Renal cortical epithelial cell (primary cell): ENCODE measurements at regions not wholly inside any gene's neighbourhood (a gene's known extent, or its start where the extent isn't known, plus 50 kb on each side); places are given as distances from the start of the nearest gene placed in this dataset.

Source experiments
- DNase-seq: peaks from one replicate; pipeline ENCODE4 v3.0.0-alpha.2; 2011; ENCODE audit warnings: low read depth

GRCh38 chr2:46239175-46239846, 57.9 kb upstream of the EPAS1 start:
- no peak for DNase-seq

- no peak for DNase-seq
Observed at GRCh38 chr2:46239847-46240181, 57.4 kb upstream of the EPAS1 start.

GRCh38 chr2:46241344-46241743, 55.9 kb upstream of the EPAS1 start:
- DNase-seq: peak; percentile 37

DNA sequence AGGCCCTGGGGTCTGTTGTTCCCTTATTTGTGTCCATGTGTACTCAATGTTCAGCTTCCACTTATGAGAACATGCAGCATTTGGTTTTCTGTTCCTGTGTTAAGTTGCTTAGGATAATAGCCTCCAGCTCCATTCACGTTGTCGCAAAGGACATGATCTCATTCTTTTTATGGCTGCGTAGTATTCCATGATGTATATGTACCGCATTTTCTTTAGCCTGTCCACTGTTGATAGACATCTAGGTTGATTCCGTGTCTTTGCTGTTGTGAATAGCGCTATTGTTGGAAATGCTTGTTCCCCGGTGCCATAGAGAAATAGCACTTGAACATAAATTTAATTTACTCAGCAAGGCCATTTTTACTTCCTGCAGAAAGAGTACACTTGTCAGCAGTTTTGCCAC, 51.3 kb upstream of the EPAS1 start:
- DNase-seq: no peak

DNA sequence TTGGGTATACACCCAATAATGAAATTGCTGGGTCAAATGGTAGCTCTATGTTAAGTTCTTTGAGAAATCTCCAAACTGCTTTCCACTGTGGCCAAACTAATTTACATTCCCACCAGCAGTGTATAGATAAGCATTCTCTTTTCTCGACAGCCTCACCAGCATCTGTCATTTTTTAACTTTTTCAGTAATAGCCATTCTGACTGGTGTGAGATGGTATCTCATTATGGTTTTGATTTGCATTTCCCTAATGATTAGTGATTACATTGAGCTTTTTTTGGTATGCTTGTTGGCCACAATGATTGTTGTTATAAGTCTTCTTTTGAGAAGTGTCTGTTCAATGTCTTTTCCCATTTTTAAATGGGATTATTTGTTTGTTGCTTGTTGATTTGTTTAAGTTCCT, 50.4 kb upstream of the EPAS1 start:
- no peak for DNase-seq
